OCI-LY1 (cell line): ENCODE measurements at regions not wholly inside any gene's neighbourhood (a gene's known extent, or its start where the extent isn't known, plus 50 kb on each side); places are given as distances from the start of the nearest gene placed in this dataset.

Source experiments
- H2AFZ ChIP-seq: fragments of 200-600 bp; sonication (generic), shearing (Covaris generic); 2 replicates; pipeline ENCODE4 v1.6.0; 2014; ENCODE audit warnings: antibody characterized with exemption, mild to moderate bottlenecking, low read length
- H3F3A ChIP-seq: fragments of 200-600 bp; sonication (generic), shearing (Covaris generic); 2 replicates; pipeline ENCODE4 v1.6.0; 2014; ENCODE audit warnings: mild to moderate bottlenecking, antibody characterized with exemption, low read length, moderate library complexity; ENCODE audit not compliant: insufficient read depth
- H3K27ac ChIP-seq: fragments of 200-600 bp; sonication (generic); 2 replicates; pipeline ENCODE4 v1.5.1; 2014; ENCODE audit warnings: low read length, mixed run types, mild to moderate bottlenecking, low read depth; ENCODE audit not compliant: poor library complexity, severe bottlenecking
- H3K27me3 ChIP-seq: fragments of 200-600 bp; sonication (generic); 2 replicates; pipeline ENCODE4 v1.6.0; 2014; ENCODE audit warnings: antibody characterized with exemption, mild to moderate bottlenecking, low read length, moderate library complexity; ENCODE audit not compliant: insufficient read depth
- H3K36me3 ChIP-seq: fragments of 200-600 bp; sonication (generic); 2 replicates; pipeline ENCODE4 v1.6.1; 2014; ENCODE audit warnings: mild to moderate bottlenecking, antibody characterized with exemption, low read length, moderate library complexity, mixed read lengths; ENCODE audit not compliant: insufficient read depth
- H3K4me1 ChIP-seq: fragments of 200-600 bp; sonication (generic); 2 replicates; pipeline ENCODE4 v1.5.1; 2014; ENCODE audit warnings: mild to moderate bottlenecking, low read length, moderate library complexity; ENCODE audit not compliant: insufficient read depth, severe bottlenecking
- H3K4me2 ChIP-seq: fragments of 200-600 bp; sonication (generic), shearing (Covaris generic); 2 replicates; pipeline ENCODE4 v1.6.1; 2014; ENCODE audit warnings: low read length
- H3K4me3 ChIP-seq: fragments of 200-600 bp; sonication (generic); 2 replicates; pipeline ENCODE4 v1.5.1; 2014; ENCODE audit warnings: low read length, low read depth, mild to moderate bottlenecking, mixed read lengths; ENCODE audit not compliant: poor library complexity, severe bottlenecking
- H3K79me2 ChIP-seq: fragments of 200-600 bp; shearing (Covaris generic); 2 replicates; pipeline ENCODE4 v1.6.1; 2016; ENCODE audit warnings: mixed run types, low read length, mixed read lengths; ENCODE audit not compliant: insufficient read depth
- H3K9ac ChIP-seq: fragments of 200-600 bp; sonication (generic), shearing (Covaris generic); 2 replicates; pipeline ENCODE4 v1.6.1; 2014; ENCODE audit warnings: mild to moderate bottlenecking, low read length, mixed read lengths
- H3K9me2 ChIP-seq: fragments of 200-600 bp; sonication (generic), shearing (Covaris generic); 2 replicates; pipeline ENCODE4 v1.6.1; 2014; ENCODE audit warnings: low read depth, mild to moderate bottlenecking, low read length, mixed read lengths
- H3K9me3 ChIP-seq: fragments of 200-600 bp; shearing (Covaris generic); 2 replicates; pipeline ENCODE4 v1.6.1; 2014; ENCODE audit warnings: low read length, mixed read lengths
- H4K20me1 ChIP-seq: fragments of 200-600 bp; sonication (generic), shearing (Covaris generic); 2 replicates; pipeline ENCODE4 v1.6.0; 2016; ENCODE audit warnings: mild to moderate bottlenecking, low read length; ENCODE audit not compliant: insufficient read depth
- EZH2 ChIP-seq: fragments of 200-600 bp; sonication (generic), shearing (Covaris generic); IDR thresholded peaks from 2 replicates; pipeline ENCODE4 v1.8.0; 2017; ENCODE audit warnings: borderline replicate concordance, mixed run types, mild to moderate bottlenecking, antibody characterized with exemption, low read length, moderate library complexity, mixed read lengths
- TF ChIP-seq, protein P1 (sequence below): fragments of 200-600 bp; sonication (generic), shearing (Covaris generic); IDR thresholded peaks from 2 replicates; pipeline ENCODE4 v1.5.1; 2017; ENCODE audit warnings: mild to moderate bottlenecking, antibody characterized with exemption, low read length, moderate library complexity, mixed read lengths

DNA sequence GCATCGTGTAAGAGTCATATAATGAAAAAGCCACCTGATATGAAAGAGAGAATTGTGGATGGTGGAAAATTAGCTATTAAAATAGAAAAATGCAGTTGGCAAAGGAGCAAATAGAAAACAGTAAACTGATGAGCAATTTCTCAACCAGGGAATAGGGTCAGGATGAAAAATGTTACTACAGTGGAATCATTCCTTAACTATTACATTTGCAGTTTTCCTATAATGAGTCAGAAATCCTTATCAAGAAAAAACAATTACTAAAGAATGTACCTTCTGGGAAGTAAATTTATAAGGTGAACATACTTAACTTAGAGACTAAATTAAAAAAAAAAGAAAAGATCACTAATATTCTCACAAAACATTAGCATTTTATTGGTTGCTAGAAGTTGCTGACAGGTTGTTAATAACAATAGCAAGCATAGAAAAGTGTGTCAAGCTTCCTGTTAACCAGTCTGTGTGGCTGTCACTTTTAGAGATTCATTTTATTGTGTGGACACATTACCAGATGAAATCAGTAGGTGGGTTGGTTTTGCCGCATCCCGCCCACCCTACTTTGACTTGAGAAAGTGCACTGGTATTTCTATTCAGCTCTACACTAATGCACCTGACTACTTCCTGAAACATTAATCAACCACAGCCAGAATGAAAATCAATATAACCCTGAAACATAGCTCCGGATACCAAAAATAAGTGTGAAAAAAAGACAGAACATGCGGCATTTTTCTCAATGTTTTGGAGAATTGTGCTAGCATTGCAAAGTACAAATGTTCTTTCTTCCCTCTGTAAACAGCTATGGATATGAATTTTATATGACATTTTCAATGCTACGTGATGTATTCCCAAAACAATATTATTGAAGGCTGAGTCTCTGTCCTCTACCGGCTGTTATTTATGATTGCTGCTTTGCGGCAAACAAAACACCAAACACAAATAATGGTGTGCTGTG lies 576.7 kb downstream of the SLC16A7 start:
- Histone ChIP-seq H3K4me3 (no peak overlapping the region), H2AFZ (no peak overlapping the region), H3K27ac (no peak overlapping the region), H4K20me1 (no peaks in the 10 kb centered on the region), H3K36me3 (no peaks in the 10 kb centered on the region), H3K9me3 (no peaks in the 10 kb centered on the region), H3K9me2 (no peaks in the 10 kb centered on the region), H3K4me2 (no peak overlapping the region), H3F3A (no peaks in the 10 kb centered on the region), H3K4me1 (no peaks in the 10 kb centered on the region), H3K27me3 (no peaks in the 10 kb centered on the region), H3K79me2 (no peaks in the 10 kb centered on the region), H3K9ac (no peak overlapping the region)
- TF ChIP-seq EZH2, result no peak
- TF ChIP-seq, protein P1, sequence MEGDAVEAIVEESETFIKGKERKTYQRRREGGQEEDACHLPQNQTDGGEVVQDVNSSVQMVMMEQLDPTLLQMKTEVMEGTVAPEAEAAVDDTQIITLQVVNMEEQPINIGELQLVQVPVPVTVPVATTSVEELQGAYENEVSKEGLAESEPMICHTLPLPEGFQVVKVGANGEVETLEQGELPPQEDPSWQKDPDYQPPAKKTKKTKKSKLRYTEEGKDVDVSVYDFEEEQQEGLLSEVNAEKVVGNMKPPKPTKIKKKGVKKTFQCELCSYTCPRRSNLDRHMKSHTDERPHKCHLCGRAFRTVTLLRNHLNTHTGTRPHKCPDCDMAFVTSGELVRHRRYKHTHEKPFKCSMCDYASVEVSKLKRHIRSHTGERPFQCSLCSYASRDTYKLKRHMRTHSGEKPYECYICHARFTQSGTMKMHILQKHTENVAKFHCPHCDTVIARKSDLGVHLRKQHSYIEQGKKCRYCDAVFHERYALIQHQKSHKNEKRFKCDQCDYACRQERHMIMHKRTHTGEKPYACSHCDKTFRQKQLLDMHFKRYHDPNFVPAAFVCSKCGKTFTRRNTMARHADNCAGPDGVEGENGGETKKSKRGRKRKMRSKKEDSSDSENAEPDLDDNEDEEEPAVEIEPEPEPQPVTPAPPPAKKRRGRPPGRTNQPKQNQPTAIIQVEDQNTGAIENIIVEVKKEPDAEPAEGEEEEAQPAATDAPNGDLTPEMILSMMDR, result no peak

DNA sequence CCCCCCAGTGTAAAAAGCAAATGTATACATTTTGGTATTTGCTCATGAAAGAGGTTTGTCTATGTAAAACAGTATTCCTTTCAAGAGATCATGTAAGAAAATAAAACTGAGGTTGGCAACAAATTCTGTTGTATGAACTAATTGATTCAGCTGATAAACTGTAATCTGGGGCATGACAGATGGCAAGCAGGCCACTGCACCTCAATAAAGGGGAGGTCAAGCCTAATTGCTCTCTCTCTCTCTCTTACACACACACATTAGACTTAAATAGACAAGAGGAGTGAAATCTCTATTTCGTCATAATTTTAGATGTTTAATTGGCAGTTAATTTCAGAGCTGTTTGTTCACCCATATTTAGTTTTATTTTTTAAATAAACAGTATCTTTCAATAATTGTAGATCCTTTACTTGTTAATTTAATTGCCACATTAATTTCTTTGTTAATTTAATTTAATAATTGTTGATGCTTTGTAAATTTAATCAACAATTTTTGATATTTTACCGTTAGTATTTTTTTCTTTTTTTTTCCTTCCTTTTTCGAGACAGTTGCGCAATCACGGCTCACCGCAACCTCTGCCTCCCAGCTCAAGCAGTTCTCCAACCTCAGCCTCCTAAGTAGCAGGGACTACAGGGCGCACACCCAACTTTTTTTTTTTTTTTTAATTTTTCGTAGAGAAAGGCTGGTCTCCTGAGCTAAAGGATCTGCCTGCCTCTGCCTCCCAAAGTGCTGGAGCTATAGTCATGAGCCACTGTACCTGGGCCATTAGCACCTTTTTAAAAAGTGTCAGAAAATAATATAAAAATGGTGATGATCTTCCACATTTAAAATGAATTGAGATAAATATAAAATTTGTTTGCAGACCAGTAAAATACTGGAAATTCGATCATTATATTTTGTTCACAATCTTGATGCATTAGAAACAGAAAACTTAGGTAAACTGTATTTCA lies 577.7 kb downstream of the SLC16A7 start:
- TF ChIP-seq EZH2, result no peak
- TF ChIP-seq, protein P1, result no peak
- no peaks in the 10 kb centered on the region for H3K9me2 ChIP-seq
- no peaks in the 10 kb centered on the region for H3F3A ChIP-seq
- H3K9ac ChIP-seq, result no peak overlapping the region
- no peaks in the 10 kb centered on the region for H3K9me3 ChIP-seq
- H3K27ac ChIP-seq, result no peak overlapping the region
- no peaks in the 10 kb centered on the region for H3K36me3 ChIP-seq
- H2AFZ ChIP-seq, result no peak overlapping the region
- H4K20me1 ChIP-seq, result no peaks in the 10 kb centered on the region
- no peaks in the 10 kb centered on the region for H3K79me2 ChIP-seq
- no peaks in the 10 kb centered on the region for H3K4me1 ChIP-seq
- no peaks in the 10 kb centered on the region for H3K27me3 ChIP-seq
- no peak overlapping the region for H3K4me2 ChIP-seq
- H3K4me3 ChIP-seq, result no peak overlapping the region

DNA sequence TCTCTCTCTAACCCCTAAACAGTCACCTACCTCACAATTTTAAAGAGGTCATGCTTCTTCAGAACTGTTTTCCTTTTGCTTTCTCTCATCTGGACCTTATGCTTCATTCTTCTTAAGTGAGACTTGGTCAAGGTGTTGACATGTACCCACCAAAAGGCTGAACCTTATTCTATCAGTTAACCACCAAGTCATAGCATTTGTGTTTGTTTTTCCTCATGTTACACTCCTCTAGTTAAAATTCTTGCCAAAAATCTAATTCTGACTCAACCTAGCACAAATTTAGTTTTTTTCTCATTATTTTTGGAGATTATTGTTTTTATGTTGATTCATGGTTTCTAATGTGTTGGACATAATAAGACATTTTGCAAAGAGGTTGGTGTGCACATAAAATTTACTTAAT lies 578.6 kb downstream of the SLC16A7 start:
- no peak for TF ChIP-seq EZH2
- TF ChIP-seq, protein P1, result no peak
- H3K9me3 ChIP-seq, result no peaks in the 10 kb centered on the region
- no peaks in the 10 kb centered on the region for H4K20me1 ChIP-seq
- no peaks in the 10 kb centered on the region for H3K79me2 ChIP-seq
- H3K27ac ChIP-seq, result no peak overlapping the region
- no peak overlapping the region for H3K4me3 ChIP-seq
- H3K36me3 ChIP-seq, result no peaks in the 10 kb centered on the region
- no peak overlapping the region for H3K9ac ChIP-seq
- H3K9me2 ChIP-seq, result no peaks in the 10 kb centered on the region
- no peaks in the 10 kb centered on the region for H3K4me1 ChIP-seq
- no peaks in the 10 kb centered on the region for H3F3A ChIP-seq
- H2AFZ ChIP-seq, result no peak overlapping the region
- H3K27me3 ChIP-seq, result no peaks in the 10 kb centered on the region
- no peak overlapping the region for H3K4me2 ChIP-seq
